ENCODE measurements at regions not wholly inside any gene's neighbourhood (a gene's known extent, or its start where the extent isn't known, plus 50 kb on each side); places are given as distances from the start of the nearest gene placed in this dataset.

DNA sequence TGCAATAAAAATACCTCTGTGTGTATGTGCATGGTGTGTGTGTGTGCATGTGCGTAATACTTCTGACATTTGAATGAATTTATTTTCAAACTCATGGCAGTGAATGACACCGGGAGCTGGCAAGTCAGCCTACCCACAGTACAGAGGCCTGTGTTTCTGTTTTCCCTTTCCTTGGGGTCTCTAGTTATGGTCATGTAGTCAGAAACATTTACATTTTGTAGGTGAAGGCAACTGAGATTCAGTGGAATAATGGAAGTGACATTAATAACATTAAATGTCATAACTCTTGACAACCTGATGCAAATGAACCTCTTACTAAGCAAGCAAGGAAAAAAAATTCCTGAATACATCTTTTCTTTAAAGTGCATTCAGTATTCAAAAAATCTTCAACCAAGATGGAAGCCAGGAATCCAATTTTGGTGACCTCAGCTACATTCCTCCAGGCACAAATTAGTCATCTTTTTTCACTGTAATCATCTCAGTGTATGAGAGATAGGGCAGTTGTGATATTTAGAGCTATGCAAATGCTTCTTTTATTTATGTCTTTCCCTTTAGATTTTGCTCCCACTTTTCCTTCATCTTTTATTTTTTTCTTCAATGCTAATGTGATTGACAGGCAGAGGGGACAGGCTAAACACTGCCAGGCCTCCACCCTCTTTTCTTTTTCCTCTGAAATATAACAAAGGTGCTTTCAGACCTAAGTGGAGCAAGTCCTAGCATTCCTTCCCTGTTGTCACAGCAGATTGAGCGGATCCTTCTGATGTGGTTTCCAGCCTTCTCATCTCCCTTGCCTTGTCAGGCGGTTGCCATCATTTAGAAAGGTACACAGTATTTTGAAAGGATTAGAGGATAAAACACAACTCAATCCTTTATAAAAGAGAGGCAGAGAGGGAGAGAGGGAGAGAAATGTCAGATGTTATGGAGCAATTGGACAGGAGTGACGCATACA is 569.8 kb upstream of the ADAMTS16 start:
- TF ChIP-seq EZH2 (IDR thresholded peaks at IDR 0.05; ENCODE audit: borderline replicate concordance, low read depth, low read length, severe bottlenecking) (no peak), JUN (IDR thresholded peaks at IDR 0.05; ENCODE audit: borderline replicate concordance, insufficient read depth, insufficient read length, low read depth) (no peak)
- TF ChIP-seq, protein P1, sequence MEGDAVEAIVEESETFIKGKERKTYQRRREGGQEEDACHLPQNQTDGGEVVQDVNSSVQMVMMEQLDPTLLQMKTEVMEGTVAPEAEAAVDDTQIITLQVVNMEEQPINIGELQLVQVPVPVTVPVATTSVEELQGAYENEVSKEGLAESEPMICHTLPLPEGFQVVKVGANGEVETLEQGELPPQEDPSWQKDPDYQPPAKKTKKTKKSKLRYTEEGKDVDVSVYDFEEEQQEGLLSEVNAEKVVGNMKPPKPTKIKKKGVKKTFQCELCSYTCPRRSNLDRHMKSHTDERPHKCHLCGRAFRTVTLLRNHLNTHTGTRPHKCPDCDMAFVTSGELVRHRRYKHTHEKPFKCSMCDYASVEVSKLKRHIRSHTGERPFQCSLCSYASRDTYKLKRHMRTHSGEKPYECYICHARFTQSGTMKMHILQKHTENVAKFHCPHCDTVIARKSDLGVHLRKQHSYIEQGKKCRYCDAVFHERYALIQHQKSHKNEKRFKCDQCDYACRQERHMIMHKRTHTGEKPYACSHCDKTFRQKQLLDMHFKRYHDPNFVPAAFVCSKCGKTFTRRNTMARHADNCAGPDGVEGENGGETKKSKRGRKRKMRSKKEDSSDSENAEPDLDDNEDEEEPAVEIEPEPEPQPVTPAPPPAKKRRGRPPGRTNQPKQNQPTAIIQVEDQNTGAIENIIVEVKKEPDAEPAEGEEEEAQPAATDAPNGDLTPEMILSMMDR (IDR thresholded peaks at IDR 0.05; ENCODE audit: extremely low read depth in 1 of 2, insufficient read depth in 1 of 2, low read depth in 1 of 2, low read length in 2 of 2), result no peak
